ENCODE measurements at regions not wholly inside any gene's neighbourhood (a gene's known extent, or its start where the extent isn't known, plus 50 kb on each side); places are given as distances from the start of the nearest gene placed in this dataset.

DNA sequence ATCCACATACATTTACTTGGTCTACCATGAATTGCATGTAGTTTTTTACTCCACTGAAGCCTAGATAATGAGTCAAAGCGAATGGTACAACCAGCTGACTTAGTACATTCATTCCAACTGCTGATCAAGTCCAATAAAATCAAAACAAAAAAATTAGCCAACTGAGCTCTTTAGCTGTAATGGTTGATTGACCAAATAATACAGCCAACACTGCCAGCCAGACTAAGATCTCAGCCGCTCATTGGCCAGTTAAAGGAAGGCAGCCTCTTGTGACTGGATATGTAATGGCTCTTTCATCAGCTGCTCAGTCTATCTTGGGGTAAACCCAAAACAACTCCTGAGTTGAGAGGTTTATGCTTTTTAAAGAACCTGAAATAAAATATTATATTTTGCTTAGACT, 204.3 kb upstream of the RSPO3 start:
- TF ChIP-seq, protein P1, sequence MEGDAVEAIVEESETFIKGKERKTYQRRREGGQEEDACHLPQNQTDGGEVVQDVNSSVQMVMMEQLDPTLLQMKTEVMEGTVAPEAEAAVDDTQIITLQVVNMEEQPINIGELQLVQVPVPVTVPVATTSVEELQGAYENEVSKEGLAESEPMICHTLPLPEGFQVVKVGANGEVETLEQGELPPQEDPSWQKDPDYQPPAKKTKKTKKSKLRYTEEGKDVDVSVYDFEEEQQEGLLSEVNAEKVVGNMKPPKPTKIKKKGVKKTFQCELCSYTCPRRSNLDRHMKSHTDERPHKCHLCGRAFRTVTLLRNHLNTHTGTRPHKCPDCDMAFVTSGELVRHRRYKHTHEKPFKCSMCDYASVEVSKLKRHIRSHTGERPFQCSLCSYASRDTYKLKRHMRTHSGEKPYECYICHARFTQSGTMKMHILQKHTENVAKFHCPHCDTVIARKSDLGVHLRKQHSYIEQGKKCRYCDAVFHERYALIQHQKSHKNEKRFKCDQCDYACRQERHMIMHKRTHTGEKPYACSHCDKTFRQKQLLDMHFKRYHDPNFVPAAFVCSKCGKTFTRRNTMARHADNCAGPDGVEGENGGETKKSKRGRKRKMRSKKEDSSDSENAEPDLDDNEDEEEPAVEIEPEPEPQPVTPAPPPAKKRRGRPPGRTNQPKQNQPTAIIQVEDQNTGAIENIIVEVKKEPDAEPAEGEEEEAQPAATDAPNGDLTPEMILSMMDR (IDR thresholded peaks at IDR 0.05; ENCODE audit: insufficient read depth, low read length, severe bottlenecking) = no peak
- H3K4me3 ChIP-seq (ENCODE audit: low read depth, low read length) = no peak overlapping the region
- FAIRE-seq = no peak
- H3K36me3 ChIP-seq (ENCODE audit: control insufficient read depth, insufficient read depth, low read length) = no peaks in the 10 kb centered on the region
- DNase-seq (ENCODE audit: low read depth) = no peak
- no peaks in the 10 kb centered on the region for H3K27me3 ChIP-seq (ENCODE audit: control insufficient read depth, insufficient read depth, low read length)

DNA sequence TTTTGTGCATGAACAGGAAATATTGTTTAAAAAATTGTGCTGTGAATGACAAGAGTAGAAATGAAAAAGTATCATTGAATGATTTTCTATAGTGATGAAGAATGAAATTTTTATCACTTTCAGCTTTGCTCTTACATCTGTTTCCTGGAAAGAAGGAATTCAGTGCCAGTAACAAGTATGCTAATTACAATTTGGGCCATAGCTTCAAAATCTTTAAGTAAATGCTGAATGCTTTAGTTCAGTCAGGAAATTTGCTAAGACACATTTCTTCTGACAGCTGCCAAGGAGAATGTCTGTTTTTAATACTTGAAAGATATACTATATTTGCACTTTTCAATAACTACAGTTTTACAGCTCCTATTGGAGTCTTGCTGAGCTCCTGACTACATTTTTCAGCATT, 203.7 kb upstream of the RSPO3 start:
- Histone ChIP-seq H3K36me3 (ENCODE audit: control insufficient read depth, insufficient read depth, low read length) (no peaks in the 10 kb centered on the region), H3K27me3 (ENCODE audit: control insufficient read depth, insufficient read depth, low read length) (no peaks in the 10 kb centered on the region), H3K4me3 (ENCODE audit: low read depth, low read length) (no peak overlapping the region)
- FAIRE-seq (no peak), DNase-seq (ENCODE audit: low read depth) (no peak)
- TF ChIP-seq, protein P1 (IDR thresholded peaks at IDR 0.05; ENCODE audit: insufficient read depth, low read length, severe bottlenecking) = no peak

DNA sequence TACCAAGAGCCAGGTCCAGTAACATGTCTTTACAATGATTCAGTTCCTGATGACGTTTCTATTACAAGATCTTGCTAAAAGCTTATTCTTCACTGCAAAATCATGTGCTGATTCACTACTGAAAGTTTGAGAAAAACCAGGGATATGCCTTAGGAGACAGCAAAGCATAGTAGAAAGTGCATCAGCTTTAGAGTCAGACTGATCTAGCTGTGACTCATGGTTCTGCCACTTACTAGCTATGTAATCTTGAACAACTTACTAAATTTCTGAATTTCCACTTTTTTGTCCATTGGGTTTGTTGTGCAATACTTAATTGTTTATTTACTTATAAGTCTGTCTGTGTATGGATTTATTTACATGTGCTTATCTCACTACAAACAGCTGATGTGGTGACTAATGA, 198.5 kb upstream of the RSPO3 start:
- FAIRE-seq (peak; percentile 43), DNase-seq (ENCODE audit: low read depth) (peak; percentile 90)
- H3K36me3 ChIP-seq (ENCODE audit: control insufficient read depth, insufficient read depth, low read length) = no peaks in the 10 kb centered on the region
- no peak overlapping the region for H3K4me3 ChIP-seq (ENCODE audit: low read depth, low read length)
- TF ChIP-seq, protein P1 (IDR thresholded peaks at IDR 0.05; ENCODE audit: insufficient read depth, low read length, severe bottlenecking) = no peak
- H3K27me3 ChIP-seq (ENCODE audit: control insufficient read depth, insufficient read depth, low read length) = no peaks in the 10 kb centered on the region

DNA sequence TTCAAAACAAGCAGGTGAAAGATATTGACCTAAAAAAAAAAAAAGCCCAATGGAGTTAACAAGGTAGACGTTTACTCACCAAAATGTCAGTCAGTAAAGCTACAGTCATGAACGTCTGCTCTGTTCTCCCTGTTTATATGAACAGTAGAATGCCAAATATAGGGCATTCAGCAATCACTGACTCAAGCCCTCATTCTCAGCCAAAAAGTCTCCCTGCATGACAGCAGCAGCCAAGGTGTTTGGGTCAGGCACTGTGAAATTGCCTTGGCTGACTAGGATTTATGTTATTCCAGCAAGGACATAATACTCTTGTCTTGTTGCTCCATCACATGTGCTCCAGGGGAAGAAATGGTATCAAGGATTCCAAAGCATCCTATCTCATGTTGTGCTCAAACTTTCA, 194.7 kb upstream of the RSPO3 start:
- H3K36me3 ChIP-seq (ENCODE audit: control insufficient read depth, insufficient read depth, low read length) = no peaks in the 10 kb centered on the region
- FAIRE-seq (no peak), DNase-seq (ENCODE audit: low read depth) (no peak)
- TF ChIP-seq, protein P1 (IDR thresholded peaks at IDR 0.05; ENCODE audit: insufficient read depth, low read length, severe bottlenecking) = no peak
- H3K27me3 ChIP-seq (ENCODE audit: control insufficient read depth, insufficient read depth, low read length) = no peaks in the 10 kb centered on the region
- no peak overlapping the region for H3K4me3 ChIP-seq (ENCODE audit: low read depth, low read length)

DNA sequence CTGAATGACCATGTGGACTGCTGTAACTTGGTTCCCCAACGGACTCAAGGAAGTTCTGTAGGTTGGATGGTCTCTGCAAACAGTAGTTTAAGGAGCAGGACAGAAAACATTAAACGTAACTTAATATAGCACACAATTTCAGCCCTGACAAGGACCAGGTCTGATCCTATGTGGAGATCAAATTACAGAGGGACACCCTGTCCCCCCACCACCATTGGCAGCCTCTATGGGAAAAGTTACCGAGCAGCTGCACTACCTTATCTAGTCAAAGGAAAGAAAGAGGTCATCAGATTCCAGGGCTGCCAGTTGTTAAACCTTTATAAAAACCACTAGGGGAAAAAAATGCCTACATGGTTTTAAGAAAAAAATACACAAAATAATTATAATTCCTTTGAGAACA, 191.5 kb upstream of the RSPO3 start:
- H3K27me3 ChIP-seq (ENCODE audit: control insufficient read depth, insufficient read depth, low read length) = no peaks in the 10 kb centered on the region
- H3K4me3 ChIP-seq (ENCODE audit: low read depth, low read length) = no peak overlapping the region
- no peak for FAIRE-seq
- no peak for DNase-seq (ENCODE audit: low read depth)
- TF ChIP-seq, protein P1 (IDR thresholded peaks at IDR 0.05; ENCODE audit: insufficient read depth, low read length, severe bottlenecking) = no peak
- H3K36me3 ChIP-seq (ENCODE audit: control insufficient read depth, insufficient read depth, low read length) = no peaks in the 10 kb centered on the region

DNA sequence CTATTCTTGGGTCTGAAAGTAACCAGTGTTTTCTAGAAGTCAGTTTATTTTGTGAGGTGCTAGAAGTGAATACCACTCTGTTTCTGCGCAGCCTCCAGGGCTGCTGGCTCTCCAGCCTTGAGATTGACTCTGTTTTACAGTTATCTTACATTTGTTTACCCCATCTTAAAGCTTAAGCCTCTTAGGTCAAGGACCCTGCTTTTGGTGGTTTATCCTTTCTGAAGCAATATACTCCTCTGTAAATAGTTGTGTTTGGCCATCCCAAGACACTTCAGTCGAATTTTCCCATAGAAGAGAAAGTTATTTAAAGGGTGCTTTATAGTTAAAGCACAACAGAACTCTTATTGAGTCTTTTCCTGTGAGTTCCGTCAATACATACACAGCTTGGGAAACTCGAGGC, 190.6 kb upstream of the RSPO3 start:
- TF ChIP-seq, protein P1 (IDR thresholded peaks at IDR 0.05; ENCODE audit: insufficient read depth, low read length, severe bottlenecking) = no peak

More for the DNA sequence above, 190.6 kb upstream of the RSPO3 start:
- H3K4me3 ChIP-seq (ENCODE audit: low read depth, low read length) = no peak overlapping the region
- FAIRE-seq = no peak
- H3K36me3 ChIP-seq (ENCODE audit: control insufficient read depth, insufficient read depth, low read length) = no peaks in the 10 kb centered on the region
- H3K27me3 ChIP-seq (ENCODE audit: control insufficient read depth, insufficient read depth, low read length) = no peaks in the 10 kb centered on the region
- no peak for DNase-seq (ENCODE audit: low read depth)

Measured in bronchial epithelial cell (primary cell).